K562 (cell line): ENCODE measurements at regions not wholly inside any gene's neighbourhood (a gene's known extent, or its start where the extent isn't known, plus 50 kb on each side); places are given as distances from the start of the nearest gene placed in this dataset.

Source experiments
- ARID3A ChIP-seq: IDR thresholded peaks from 2 replicates; pipeline ENCODE4 v1.6.1; 2012; ENCODE audit warnings: low read depth, low read length, improper control_type of control experiment, borderline replicate concordance
- CTCF ChIP-seq, 3 experiments: IDR thresholded peaks in 2 of 3; conservative IDR thresholded peaks in 1 of 3; 2 replicates each; pipeline ENCODE4 v1.5.1; 2011 to 2012; ENCODE audit warnings: low read length in 3 of 3, mild to moderate bottlenecking in 3 of 3, control low read depth in 2 of 3, improper control_type of control experiment in 1 of 3, inconsistent platforms in 1 of 3, low read depth in 1 of 3, mixed read lengths in 1 of 3, moderate library complexity in 1 of 3; ENCODE audit not compliant: insufficient read depth in 2 of 3
- EP300 ChIP-seq: IDR thresholded peaks from 2 replicates; pipeline ENCODE4 v1.6.1; 2012; ENCODE audit warnings: low read length, improper control_type of control experiment
- MYC ChIP-seq, 2 experiments: fragments of 250-450 bp in 1 of 2; sonication (Bioruptor Pico) in 1 of 2; IDR thresholded peaks; 2 replicates each; pipeline versions ENCODE4 v1.5.1 to v1.6.1; 2012 to 2021; ENCODE audit warnings: low read depth in 2 of 2, borderline replicate concordance in 1 of 2, improper control_type of control experiment in 1 of 2, low read length in 1 of 2, mild to moderate bottlenecking in 1 of 2, moderate library complexity in 1 of 2
- TEAD4 ChIP-seq, 2 experiments: sonication (generic) in 1 of 2; formaldehyde crosslinking in 1 of 2; IDR thresholded peaks; 2 replicates each; pipeline versions ENCODE4 v1.6.1 to v1.8.0; 2012 to 2022; ENCODE audit warnings: borderline replicate concordance in 1 of 2, inconsistent platforms in 1 of 2, low read length in 1 of 2, mild to moderate bottlenecking in 1 of 2, missing genetic modification reagents in 1 of 2
- ZNF175 ChIP-seq: fragments of 200-800 bp; sonication (Bioruptor generic); IDR thresholded peaks from 2 replicates; pipeline ENCODE4 v1.6.1; 2016; ENCODE audit warnings: low read depth, mild to moderate bottlenecking, missing genetic modification characterization, missing compliant biosample characterization

GRCh38 chr14:42334931-42335330 is 728.3 kb downstream of the LRFN5 start:
- TF ChIP-seq ZNF175 (no peak), ARID3A (no peak), CTCF (IDR thresholded peaks at IDR 0.05 in 2 of 3, conservative IDR thresholded peaks at IDR 0.05 in 1 of 3; ENCODE audit: insufficient read depth in 2 of 3, low read depth in 1 of 3, low read length in 3 of 3) (no peak), EP300 (no peak), MYC (IDR thresholded peaks at IDR 0.05; ENCODE audit: low read depth, low read length) (no peak), MYC (CRISPR knock-in tag; IDR thresholded peaks at IDR 0.05; ENCODE audit: borderline replicate concordance, low read depth) (no peak), TEAD4 (IDR thresholded peaks at IDR 0.05; ENCODE audit: low read length) (no peak), TEAD4 (CRISPR knock-in tag; IDR thresholded peaks at IDR 0.05; ENCODE audit: borderline replicate concordance) (no peak)
